ENCODE measurements at regions not wholly inside any gene's neighbourhood (a gene's known extent, or its start where the extent isn't known, plus 50 kb on each side); places are given as distances from the start of the nearest gene placed in this dataset.

DNA sequence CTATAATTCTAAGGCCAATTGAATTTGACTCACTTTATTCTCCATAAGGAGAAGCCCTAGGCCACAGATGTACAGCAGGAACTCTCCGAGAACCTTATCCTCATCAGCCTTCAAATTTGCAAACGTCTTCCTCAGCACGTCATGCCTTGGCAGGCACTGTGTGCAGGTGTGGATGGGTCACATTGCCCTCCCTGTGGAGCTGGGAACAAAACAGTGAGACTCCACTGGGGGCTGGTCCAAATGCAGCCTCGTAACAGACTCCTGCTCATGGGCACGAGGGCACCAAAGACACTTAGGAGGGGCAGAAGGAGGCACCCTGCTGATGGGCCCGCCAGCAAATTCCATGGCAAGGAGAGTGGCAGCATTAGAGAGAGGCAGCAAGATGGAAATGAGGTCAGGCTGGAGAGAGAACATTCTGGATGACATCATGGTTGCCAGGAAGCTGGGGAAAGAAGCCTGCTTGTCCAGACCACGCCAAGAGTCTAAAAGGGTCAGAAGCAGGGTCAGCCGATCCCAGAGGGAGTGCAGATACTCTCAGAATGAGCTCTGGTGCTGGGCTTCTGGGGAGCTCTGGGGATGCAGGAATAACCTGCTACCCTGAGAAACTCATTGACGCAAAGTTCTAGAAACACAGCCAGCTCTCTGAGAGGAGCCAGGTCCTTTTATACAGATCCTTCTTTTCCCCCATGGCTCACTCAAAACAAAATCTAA, 242.2 kb downstream of the B3GLCT start:
- no peak for DNase-seq (ENCODE audit: low spot score)

GRCh38 chr13:31442571-31442970, 242.8 kb downstream of the B3GLCT start:
- DNase-seq (ENCODE audit: low spot score), result no peak

DNA sequence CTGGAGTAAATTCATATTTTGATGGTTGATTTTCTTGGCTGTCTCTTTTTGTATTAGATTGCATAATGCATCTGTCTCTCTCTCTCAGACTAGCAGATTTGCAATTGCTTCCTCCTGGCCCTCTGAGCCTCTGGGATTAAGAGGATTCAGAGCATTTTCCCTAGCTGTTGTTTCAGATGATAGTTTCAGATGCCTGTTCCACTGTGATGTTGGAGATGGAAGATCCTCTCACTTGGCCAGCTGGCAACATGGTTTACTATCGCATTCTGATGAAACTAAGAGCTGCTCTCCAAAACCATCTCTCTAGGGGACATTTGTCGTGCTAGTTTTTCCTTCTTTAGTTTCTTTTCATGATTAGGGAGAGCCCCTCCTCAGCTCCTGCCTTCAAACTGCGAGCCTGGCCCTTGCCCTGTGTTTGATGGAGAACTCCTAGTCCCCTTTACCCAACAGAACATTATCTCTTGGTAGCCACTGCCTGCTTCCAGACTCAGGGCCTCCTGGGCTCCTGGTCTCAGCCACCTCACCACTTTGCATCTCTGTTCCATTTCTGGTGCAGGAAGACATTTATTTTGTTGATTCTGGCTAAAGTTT, 244.6 kb downstream of the B3GLCT start:
- DNase-seq (ENCODE audit: low spot score), result peak; percentile 18

DNA sequence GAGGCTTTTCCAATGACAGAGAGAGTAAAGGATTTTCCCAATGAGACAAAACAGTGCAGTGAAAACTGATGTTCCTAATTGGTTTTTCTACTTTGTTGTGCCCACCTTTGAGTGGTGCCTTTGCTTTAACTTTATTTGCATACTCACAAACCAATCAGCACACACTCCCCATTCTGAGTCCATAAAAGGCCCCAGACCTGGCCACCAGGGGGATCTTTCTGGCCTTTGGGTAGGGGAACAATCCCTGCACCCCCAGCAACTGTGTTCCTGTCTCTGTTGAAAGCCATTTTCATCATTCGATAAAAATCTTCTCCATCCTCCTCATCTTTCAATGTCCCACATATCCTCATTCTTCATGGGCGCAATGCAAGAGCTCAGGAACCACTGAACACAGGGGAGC, 252.8 kb downstream of the B3GLCT start:
- no peak for DNase-seq (ENCODE audit: low spot score)

- DNase-seq (ENCODE audit: low spot score), result no peak
Measured at GRCh38 chr13:31455581-31455980, 255.8 kb downstream of the B3GLCT start.

DNA sequence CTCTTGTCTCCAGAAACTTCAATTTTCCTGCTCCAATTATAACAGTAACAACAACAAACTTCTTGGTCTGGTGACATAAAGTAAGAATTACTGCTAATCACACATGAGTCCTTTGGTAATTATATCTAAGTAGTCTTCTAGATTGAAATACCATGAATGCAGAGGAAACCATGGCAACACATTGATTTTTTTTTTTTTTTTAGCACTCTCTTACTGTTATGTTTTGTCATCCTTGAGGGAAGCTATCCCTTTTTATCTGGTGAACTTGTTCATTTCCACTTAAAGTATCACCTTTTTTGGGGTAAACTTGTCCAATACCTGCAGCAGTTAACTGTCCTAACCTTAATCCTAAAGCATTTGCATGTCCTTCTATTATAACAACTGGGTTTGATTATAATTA, 256.3 kb downstream of the B3GLCT start:
- no peak for DNase-seq (ENCODE audit: low spot score)

- DNase-seq (ENCODE audit: low spot score), result no peak
Measured at GRCh38 chr13:31460061-31460460, 260.3 kb downstream of the B3GLCT start.

DNA sequence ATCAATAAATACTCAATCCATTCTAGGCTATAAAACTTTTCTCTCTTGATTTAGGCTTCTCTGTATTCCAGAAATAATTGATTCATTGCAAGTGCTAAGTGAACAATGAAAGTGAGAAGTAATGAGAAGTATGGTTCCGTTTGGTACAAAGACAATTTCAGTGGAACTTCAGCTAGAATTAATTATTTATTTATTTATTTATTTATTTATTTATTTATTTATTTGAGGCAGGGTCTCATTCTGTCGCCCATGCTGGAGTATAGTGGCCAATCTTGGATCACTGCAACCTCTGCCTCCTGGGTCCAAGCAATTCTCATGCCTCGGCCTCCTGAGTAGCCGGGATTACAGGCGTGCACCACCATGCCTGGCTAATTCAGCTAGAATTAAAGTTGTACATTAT, 262.1 kb downstream of the B3GLCT start:
- no peak for DNase-seq (ENCODE audit: low spot score)

GRCh38 chr13:31462766-31463165, 263.0 kb downstream of the B3GLCT start:
- no peak for DNase-seq (ENCODE audit: low spot score)

DNA sequence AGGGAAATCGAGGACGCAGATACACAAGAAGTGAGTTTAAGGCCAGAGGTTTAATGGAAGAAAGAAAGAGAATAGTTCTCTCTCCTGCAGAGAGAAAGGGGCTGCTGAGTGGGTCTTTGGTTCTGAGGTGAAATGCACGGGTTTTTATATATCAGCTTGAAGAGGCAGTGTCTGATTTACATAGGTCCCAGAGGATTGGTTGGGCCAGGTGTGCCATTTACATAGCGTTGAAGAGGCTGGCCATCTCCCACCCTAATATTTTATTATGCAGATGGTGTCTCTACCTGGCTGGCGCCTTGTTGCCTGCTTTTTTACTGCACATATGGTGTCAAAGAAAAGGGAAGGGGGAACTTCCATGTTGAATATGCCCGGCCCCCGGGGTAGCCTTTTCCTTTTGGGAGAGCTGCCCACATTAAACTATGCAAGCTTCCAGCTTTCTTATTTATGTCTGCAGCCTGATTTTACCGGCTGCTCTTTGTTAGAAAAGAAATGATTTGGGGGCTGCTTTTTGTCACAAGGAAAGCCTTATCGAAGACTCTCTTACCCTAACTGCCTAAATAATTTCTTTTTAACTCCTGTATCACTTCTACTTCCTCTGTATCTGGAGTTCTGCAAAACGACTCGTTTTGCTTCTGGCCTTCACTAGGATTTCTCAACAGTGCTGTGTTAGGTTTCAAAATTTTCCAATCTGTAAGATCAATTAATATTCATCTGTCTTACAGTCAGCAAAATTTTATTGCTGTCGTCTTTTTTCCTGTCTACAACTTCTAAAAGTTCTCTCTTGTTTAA, 268.5 kb downstream of the B3GLCT start:
- DNase-seq (ENCODE audit: low spot score), result no peak

GRCh38 chr13:31469377-31469776, 269.6 kb downstream of the B3GLCT start:
- DNase-seq (ENCODE audit: low spot score), result no peak

GRCh38 chr13:31476266-31476665, 263.1 kb upstream of the RXFP2 start:
- peak; percentile 64 for DNase-seq (ENCODE audit: low spot score)

DNA sequence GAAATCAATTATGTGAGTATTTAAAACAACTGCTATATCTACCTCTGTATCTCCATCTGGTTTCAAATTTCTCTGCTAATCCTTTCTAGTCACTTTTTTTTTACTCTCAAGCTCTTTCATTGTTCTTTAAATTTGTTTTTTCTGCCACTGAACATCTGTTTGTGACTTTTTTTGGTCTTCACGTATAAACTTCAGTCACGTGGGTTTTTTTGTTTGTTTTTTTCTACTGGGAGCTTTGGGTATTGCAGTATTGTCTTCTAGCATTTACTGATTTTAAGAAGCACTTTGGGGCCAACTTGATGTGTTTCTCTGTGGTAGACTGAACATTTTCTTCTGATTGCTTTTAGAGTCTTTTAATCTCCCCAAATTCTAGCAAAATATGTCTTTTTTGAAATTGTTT, 262.6 kb upstream of the RXFP2 start:
- DNase-seq (ENCODE audit: low spot score), result no peak

DNA sequence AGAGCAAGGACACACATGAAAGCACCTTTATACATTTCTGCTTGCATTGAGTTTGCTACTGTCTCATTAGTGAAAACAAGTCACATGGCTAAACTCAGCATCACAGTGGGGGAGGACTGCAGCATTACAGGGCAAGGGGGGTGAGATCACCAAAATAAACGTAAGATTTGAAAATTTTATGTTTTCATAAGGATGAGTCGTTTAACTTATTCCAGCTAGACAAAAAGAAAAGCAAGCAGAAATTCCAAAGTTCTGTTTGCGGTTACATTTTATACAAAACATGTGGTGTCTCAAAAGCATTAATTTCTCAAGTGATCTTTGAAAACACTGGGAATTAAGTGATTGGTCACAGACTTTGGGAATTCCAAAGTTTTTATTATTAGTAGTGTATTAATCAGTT, 261.4 kb upstream of the RXFP2 start:
- peak; percentile 69 for DNase-seq (ENCODE audit: low spot score)

DNA sequence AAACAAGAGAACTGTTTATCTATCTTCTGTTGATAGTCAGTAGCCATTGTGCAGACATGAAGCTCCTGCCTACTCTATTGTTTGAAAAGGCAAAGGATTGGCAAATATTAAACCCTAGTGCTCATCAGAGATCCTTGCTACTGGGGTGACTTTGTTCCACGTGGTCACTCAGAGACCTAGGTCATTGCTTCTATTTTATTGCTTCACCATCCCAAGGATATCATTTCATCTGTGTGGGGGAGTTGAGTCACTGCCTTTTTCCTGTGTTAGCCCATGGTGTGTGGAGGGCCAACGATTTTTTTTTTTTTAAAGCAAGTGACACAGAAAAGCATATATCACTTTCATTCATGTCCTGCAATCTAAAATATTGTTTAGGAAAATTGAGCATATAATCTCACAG, 254.1 kb upstream of the RXFP2 start:
- no peak for DNase-seq (ENCODE audit: low spot score)

DNA sequence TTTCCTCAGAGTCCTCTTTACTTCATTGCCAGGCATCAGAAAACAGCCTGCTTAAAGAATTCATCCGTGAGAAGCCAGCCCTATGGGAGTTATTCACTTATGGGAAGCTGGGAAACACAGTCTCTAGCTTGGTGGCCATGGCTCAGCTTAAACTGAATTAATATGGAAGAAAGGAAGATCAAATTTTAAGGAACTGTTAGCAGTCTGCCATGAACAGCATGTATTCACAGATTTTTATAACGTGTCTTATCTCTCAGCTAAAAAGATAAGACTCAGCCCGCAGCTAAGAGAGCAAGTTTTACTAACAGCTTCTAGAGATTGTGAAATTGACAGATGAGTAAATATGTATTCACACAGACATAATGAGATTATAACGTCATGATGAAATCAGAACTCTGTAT, 253.7 kb upstream of the RXFP2 start:
- no peak for DNase-seq (ENCODE audit: low spot score)

DNA sequence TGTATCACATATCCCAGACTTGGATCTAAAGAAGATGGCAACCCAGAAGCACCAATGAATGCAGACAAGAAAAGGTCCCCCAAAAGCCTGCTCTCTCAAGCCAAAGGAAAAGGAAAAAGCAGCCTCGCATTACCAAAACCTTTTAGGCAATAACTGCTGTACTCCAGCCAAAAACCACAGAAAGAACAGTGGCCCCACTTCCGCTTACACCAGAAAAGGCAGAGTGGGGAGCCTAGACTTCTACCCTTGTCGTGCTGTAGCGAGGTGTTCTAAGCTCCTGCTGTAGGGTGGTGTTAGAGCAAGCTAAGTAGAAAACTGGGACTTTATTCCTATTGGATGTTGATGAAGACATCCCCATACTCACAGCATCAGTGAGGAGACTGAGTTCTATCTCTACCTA, 244.0 kb upstream of the RXFP2 start:
- no peak for DNase-seq (ENCODE audit: low spot score)

GRCh38 chr13:31499274-31499673, 240.1 kb upstream of the RXFP2 start:
- DNase-seq (ENCODE audit: low spot score), result no peak

DNA sequence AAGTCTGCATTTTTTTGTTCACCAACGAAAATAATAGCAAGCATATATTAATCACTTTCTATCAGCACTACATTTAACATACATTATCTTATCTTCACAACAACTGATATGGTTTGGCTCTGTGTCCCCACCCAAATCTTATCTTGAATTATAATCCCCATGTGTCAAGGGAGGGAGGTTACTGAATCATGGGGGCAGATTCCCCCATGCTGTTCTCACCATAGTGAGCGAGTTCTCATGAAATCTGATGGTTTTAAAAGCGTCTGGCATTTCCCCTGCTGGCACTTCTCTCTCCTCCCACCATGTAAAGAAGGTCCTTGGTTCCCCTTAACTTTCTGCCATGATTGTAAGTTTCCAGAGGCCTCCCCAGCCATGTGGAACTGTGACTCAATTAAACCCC, 235.7 kb upstream of the RXFP2 start:
- no peak for DNase-seq (ENCODE audit: low spot score)

GRCh38 chr13:31504918-31505317, 234.4 kb upstream of the RXFP2 start:
- DNase-seq (ENCODE audit: low spot score), result no peak

GRCh38 chr13:31512331-31512730, 227.0 kb upstream of the RXFP2 start:
- no peak for DNase-seq (ENCODE audit: low spot score)

- DNase-seq (ENCODE audit: low spot score), result no peak
Measured at GRCh38 chr13:31514932-31515331, 224.4 kb upstream of the RXFP2 start.

DNA sequence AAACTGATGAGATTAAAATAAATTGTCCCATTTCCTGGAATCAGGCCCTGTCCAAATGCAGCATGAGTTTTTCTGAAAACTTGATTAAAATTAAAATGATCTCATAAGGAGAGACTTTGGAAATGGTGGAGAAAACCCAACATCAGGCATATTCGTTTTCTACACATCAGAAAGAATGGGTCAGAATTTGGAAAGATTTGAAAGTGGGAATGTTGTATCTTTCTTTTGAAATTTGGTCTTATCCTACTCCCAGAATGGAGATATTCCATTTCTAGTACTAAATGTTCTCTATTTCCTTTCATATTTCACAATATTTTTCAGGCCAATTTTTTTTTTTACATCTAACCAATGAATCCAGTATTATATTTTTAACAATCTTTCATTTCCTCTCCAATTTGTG, 223.9 kb upstream of the RXFP2 start:
- no peak for DNase-seq (ENCODE audit: low spot score)
